ENCODE measurements at regions not wholly inside any gene's neighbourhood (a gene's known extent, or its start where the extent isn't known, plus 50 kb on each side); places are given as distances from the start of the nearest gene placed in this dataset.
A peak's percentile ranks its signal among the peaks of the same experiment; 100 is the strongest.

- DNase-seq (ENCODE audit: low read depth), result peak; percentile 59
- H3K36me3 ChIP-seq (ENCODE audit: control insufficient read depth, insufficient read depth, low read length), result no peaks in the 10 kb centered on the region
- no peaks in the 10 kb centered on the region for H3K27me3 ChIP-seq (ENCODE audit: control insufficient read depth, insufficient read depth, low read length)
- no peak overlapping the region for H3K4me3 ChIP-seq (ENCODE audit: low read depth, low read length)
- FAIRE-seq, result no peak
- no peak for TF ChIP-seq CTCF (IDR thresholded peaks at IDR 0.05; ENCODE audit: insufficient read depth, low read length, severe bottlenecking)
These were observed 460.1 kb downstream of the NR4A2 start for GRCh38 chr2:155872396-155872795.

- no peak overlapping the region for H3K4me3 ChIP-seq (ENCODE audit: low read depth, low read length)
- TF ChIP-seq CTCF (IDR thresholded peaks at IDR 0.05; ENCODE audit: insufficient read depth, low read length, severe bottlenecking), result no peak
- H3K36me3 ChIP-seq (ENCODE audit: control insufficient read depth, insufficient read depth, low read length), result no peaks in the 10 kb centered on the region
- DNase-seq (ENCODE audit: low read depth) (no peak), FAIRE-seq (no peak)
- no peaks in the 10 kb centered on the region for H3K27me3 ChIP-seq (ENCODE audit: control insufficient read depth, insufficient read depth, low read length)
These were observed 460.6 kb downstream of the NR4A2 start for GRCh38 chr2:155871940-155872339.

- Histone ChIP-seq H3K27me3 (ENCODE audit: control insufficient read depth, insufficient read depth, low read length) (no peaks in the 10 kb centered on the region), H3K36me3 (ENCODE audit: control insufficient read depth, insufficient read depth, low read length) (no peaks in the 10 kb centered on the region), H3K4me3 (ENCODE audit: low read depth, low read length) (no peak overlapping the region)
- FAIRE-seq, result no peak
- TF ChIP-seq CTCF (IDR thresholded peaks at IDR 0.05; ENCODE audit: insufficient read depth, low read length, severe bottlenecking), result no peak
- no peak for DNase-seq (ENCODE audit: low read depth)
These were observed 465.0 kb downstream of the NR4A2 start for GRCh38 chr2:155867564-155867963.

GRCh38 chr2:155866477-155866876 is 466.0 kb downstream of the NR4A2 start:
- no peak for DNase-seq (ENCODE audit: low read depth)
- TF ChIP-seq CTCF (IDR thresholded peaks at IDR 0.05; ENCODE audit: insufficient read depth, low read length, severe bottlenecking), result no peak
- Histone ChIP-seq H3K27me3 (ENCODE audit: control insufficient read depth, insufficient read depth, low read length) (no peaks in the 10 kb centered on the region), H3K36me3 (ENCODE audit: control insufficient read depth, insufficient read depth, low read length) (no peaks in the 10 kb centered on the region), H3K4me3 (ENCODE audit: low read depth, low read length) (no peak overlapping the region)
- FAIRE-seq, result no peak

GRCh38 chr2:155852156-155852555 is 480.4 kb downstream of the NR4A2 start:
- DNase-seq (ENCODE audit: low read depth), result no peak
- no peak for FAIRE-seq
- Histone ChIP-seq H3K4me3 (ENCODE audit: low read depth, low read length) (no peak overlapping the region), H3K27me3 (ENCODE audit: control insufficient read depth, insufficient read depth, low read length) (no peaks in the 10 kb centered on the region), H3K36me3 (ENCODE audit: control insufficient read depth, insufficient read depth, low read length) (no peaks in the 10 kb centered on the region)
- no peak for TF ChIP-seq CTCF (IDR thresholded peaks at IDR 0.05; ENCODE audit: insufficient read depth, low read length, severe bottlenecking)

- DNase-seq (ENCODE audit: low read depth), result peak; percentile 82
- no peak for FAIRE-seq
- TF ChIP-seq CTCF (IDR thresholded peaks at IDR 0.05; ENCODE audit: insufficient read depth, low read length, severe bottlenecking), result no peak
- Histone ChIP-seq H3K36me3 (ENCODE audit: control insufficient read depth, insufficient read depth, low read length) (no peaks in the 10 kb centered on the region), H3K4me3 (ENCODE audit: low read depth, low read length) (no peak overlapping the region), H3K27me3 (ENCODE audit: control insufficient read depth, insufficient read depth, low read length) (no peaks in the 10 kb centered on the region)
These were observed 486.3 kb downstream of the NR4A2 start for GRCh38 chr2:155846259-155846658.

All from bronchial epithelial cell (primary cell).